ENCODE measurements at regions not wholly inside any gene's neighbourhood (a gene's known extent, or its start where the extent isn't known, plus 50 kb on each side); places are given as distances from the start of the nearest gene placed in this dataset.

- TF ChIP-seq CTCF (IDR thresholded peaks at IDR 0.05) (no peak), POLR2AphosphoS5 (IDR thresholded peaks at IDR 0.05) (no peak)
These were observed 86.5 kb upstream of the LAPTM4A start for GRCh38 chr2:20137884-20138283.

Data from esophagus muscularis mucosa (tissue), 3 donors.